ENCODE measurements at regions not wholly inside any gene's neighbourhood (a gene's known extent, or its start where the extent isn't known, plus 50 kb on each side); places are given as distances from the start of the nearest gene placed in this dataset.

- peaks cover 0 to 1% of the 10 kb centered on the region in 2 donors for H3K9me3 Mint-ChIP-seq
- no peaks in the 10 kb centered on the region for H3K4me1 Mint-ChIP-seq (ENCODE audit: low read depth)
- H3K36me3 Mint-ChIP-seq (ENCODE audit: insufficient read depth in 2 of 2), result no peaks in the 10 kb centered on the region
- H3K27ac Mint-ChIP-seq, result no peak overlapping the region
- no peak overlapping the region for H3K4me3 Mint-ChIP-seq
- H3K27me3 Mint-ChIP-seq (ENCODE audit: low read depth), result no peaks in the 10 kb centered on the region
- ATAC-seq (replicated peaks in 1 of 2), result no peak
- DNase-seq, result no peak
These were observed 550.3 kb upstream of the HS6ST1 start for GRCh38 chr2:128868686-128869551.

GRCh38 chr2:128874608-128875007 is 555.9 kb upstream of the HS6ST1 start:
- Mint-ChIP-seq H3K9me3 (peaks cover 0 to 1% of the 10 kb centered on the region in 2 donors), H3K36me3 (ENCODE audit: insufficient read depth in 2 of 2) (no peaks in the 10 kb centered on the region)
- ATAC-seq (replicated peaks in 1 of 2), result no peak

GRCh38 chr2:128876986-128877983 is 558.6 kb upstream of the HS6ST1 start:
- no peak overlapping the region for H3K27ac Mint-ChIP-seq
- H3K36me3 Mint-ChIP-seq (ENCODE audit: insufficient read depth in 2 of 2), result no peaks in the 10 kb centered on the region
- H3K4me1 Mint-ChIP-seq (ENCODE audit: low read depth), result no peaks in the 10 kb centered on the region
- no peak for DNase-seq
- H3K4me3 Mint-ChIP-seq, result no peak overlapping the region
- no peaks in the 10 kb centered on the region for H3K27me3 Mint-ChIP-seq (ENCODE audit: low read depth)
- H3K9me3 Mint-ChIP-seq, result peaks cover 2 to 3% of the 10 kb centered on the region in 2 donors
- ATAC-seq (replicated peaks in 1 of 2), result no peak

More at GRCh38 chr2:128874608-128875007, 555.9 kb upstream of the HS6ST1 start:
- Mint-ChIP-seq H3K4me1 (ENCODE audit: low read depth) (no peaks in the 10 kb centered on the region), H3K4me3 (no peak overlapping the region), H3K27ac (no peak overlapping the region), H3K27me3 (ENCODE audit: low read depth) (no peaks in the 10 kb centered on the region)
- no peak for DNase-seq

- H3K4me3 Mint-ChIP-seq, result no peak overlapping the region
- H3K4me1 Mint-ChIP-seq (ENCODE audit: low read depth), result no peaks in the 10 kb centered on the region
- peaks cover 0 to 1% of the 10 kb centered on the region in 2 donors for H3K36me3 Mint-ChIP-seq (ENCODE audit: insufficient read depth in 2 of 2)
- ATAC-seq (replicated peaks in 1 of 2) (no peak), DNase-seq (no peak)
- H3K27ac Mint-ChIP-seq, result no peak overlapping the region
- H3K27me3 Mint-ChIP-seq (ENCODE audit: low read depth), result no peaks in the 10 kb centered on the region
- H3K9me3 Mint-ChIP-seq, result peaks cover 2% of the 10 kb centered on the region in 2 donors
These were observed 560.5 kb upstream of the HS6ST1 start for GRCh38 chr2:128879161-128879560.

- Mint-ChIP-seq H3K36me3 (ENCODE audit: insufficient read depth in 2 of 2) (no peaks in the 10 kb centered on the region), H3K4me1 (ENCODE audit: low read depth) (no peaks in the 10 kb centered on the region), H3K9me3 (no peaks in the 10 kb centered on the region), H3K4me3 (no peak overlapping the region), H3K27me3 (ENCODE audit: low read depth) (peaks cover 10% of the 10 kb centered on the region), H3K27ac (no peak overlapping the region)
- DNase-seq (no peak), ATAC-seq (replicated peaks in 1 of 2) (no peak)
These were observed 576.2 kb upstream of the HS6ST1 start for GRCh38 chr2:128894896-128895295.

- Mint-ChIP-seq H3K4me3 (peak overlapping the region in 1 of 2 donors; percentile 43), H3K4me1 (ENCODE audit: low read depth) (no peaks in the 10 kb centered on the region), H3K9me3 (no peaks in the 10 kb centered on the region), H3K27ac (no peak overlapping the region), H3K36me3 (ENCODE audit: insufficient read depth in 2 of 2) (no peaks in the 10 kb centered on the region), H3K27me3 (ENCODE audit: low read depth) (no peaks in the 10 kb centered on the region)
- peak in 1 of 2 donors; percentile 27 for ATAC-seq (replicated peaks in 1 of 2)
- DNase-seq, result no peak
These were observed 583.1 kb upstream of the HS6ST1 start for GRCh38 chr2:128901572-128902391.

GRCh38 chr2:128903637-128904036 is 585.0 kb upstream of the HS6ST1 start:
- Mint-ChIP-seq H3K27ac (no peak overlapping the region), H3K9me3 (no peaks in the 10 kb centered on the region), H3K36me3 (ENCODE audit: insufficient read depth in 2 of 2) (no peaks in the 10 kb centered on the region), H3K27me3 (ENCODE audit: low read depth) (no peaks in the 10 kb centered on the region), H3K4me1 (ENCODE audit: low read depth) (no peaks in the 10 kb centered on the region), H3K4me3 (no peak overlapping the region)
- ATAC-seq (replicated peaks in 1 of 2) (no peak), DNase-seq (no peak)

GRCh38 chr2:128911276-128911675 is 592.6 kb upstream of the HS6ST1 start:
- DNase-seq (no peak), ATAC-seq (replicated peaks in 1 of 2) (no peak)
- Mint-ChIP-seq H3K4me1 (ENCODE audit: low read depth) (no peaks in the 10 kb centered on the region), H3K36me3 (ENCODE audit: insufficient read depth in 2 of 2) (no peaks in the 10 kb centered on the region), H3K27me3 (ENCODE audit: low read depth) (no peaks in the 10 kb centered on the region), H3K27ac (no peak overlapping the region), H3K4me3 (no peak overlapping the region), H3K9me3 (peaks cover 2 to 3% of the 10 kb centered on the region in 2 donors)

- H3K4me1 Mint-ChIP-seq (ENCODE audit: low read depth), result no peaks in the 10 kb centered on the region
- no peak overlapping the region for H3K27ac Mint-ChIP-seq
- no peaks in the 10 kb centered on the region for H3K27me3 Mint-ChIP-seq (ENCODE audit: low read depth)
- H3K9me3 Mint-ChIP-seq, result peaks cover 6 to 9% of the 10 kb centered on the region in 2 donors
- H3K4me3 Mint-ChIP-seq, result no peak overlapping the region
- H3K36me3 Mint-ChIP-seq (ENCODE audit: insufficient read depth in 2 of 2), result peaks cover 0 to 7% of the 10 kb centered on the region in 2 donors
- ATAC-seq (replicated peaks in 1 of 2) (no peak), DNase-seq (no peak)
These were observed 595.7 kb upstream of the HS6ST1 start for GRCh38 chr2:128914320-128914719.

GRCh38 chr2:128921751-128922150 is 603.1 kb upstream of the HS6ST1 start:
- no peaks in the 10 kb centered on the region for H3K27me3 Mint-ChIP-seq (ENCODE audit: low read depth)
- H3K9me3 Mint-ChIP-seq, result peaks cover 3 to 11% of the 10 kb centered on the region in 2 donors
- peak overlapping the region; percentile 23 for H3K27ac Mint-ChIP-seq
- peaks cover 0 to 7% of the 10 kb centered on the region in 2 donors for H3K36me3 Mint-ChIP-seq (ENCODE audit: insufficient read depth in 2 of 2)
- no peak for DNase-seq
- H3K4me1 Mint-ChIP-seq (ENCODE audit: low read depth), result no peaks in the 10 kb centered on the region
- no peak overlapping the region for H3K4me3 Mint-ChIP-seq
- ATAC-seq (replicated peaks in 1 of 2), result no peak

- DNase-seq (no peak), ATAC-seq (replicated peaks in 1 of 2) (no peak)
- H3K27me3 Mint-ChIP-seq (ENCODE audit: low read depth), result no peaks in the 10 kb centered on the region
- H3K9me3 Mint-ChIP-seq, result peaks cover 3 to 11% of the 10 kb centered on the region in 2 donors
- H3K4me3 Mint-ChIP-seq, result no peak overlapping the region
- H3K27ac Mint-ChIP-seq, result no peak overlapping the region
- peaks cover 0 to 7% of the 10 kb centered on the region in 2 donors for H3K36me3 Mint-ChIP-seq (ENCODE audit: insufficient read depth in 2 of 2)
- no peaks in the 10 kb centered on the region for H3K4me1 Mint-ChIP-seq (ENCODE audit: low read depth)
These were observed 603.5 kb upstream of the HS6ST1 start for GRCh38 chr2:128922154-128922553.

- H3K9me3 Mint-ChIP-seq, result no peaks in the 10 kb centered on the region
- ATAC-seq (replicated peaks in 1 of 2), result no peak
- no peak overlapping the region for H3K27ac Mint-ChIP-seq
- no peaks in the 10 kb centered on the region for H3K4me1 Mint-ChIP-seq (ENCODE audit: low read depth)
- H3K36me3 Mint-ChIP-seq (ENCODE audit: insufficient read depth in 2 of 2), result no peaks in the 10 kb centered on the region
- H3K27me3 Mint-ChIP-seq (ENCODE audit: low read depth), result no peaks in the 10 kb centered on the region
- H3K4me3 Mint-ChIP-seq, result no peak overlapping the region
- DNase-seq, result no peak
These were observed 607.0 kb upstream of the HS6ST1 start for GRCh38 chr2:128925631-128926030.
